HG03060 (cell line): ENCODE measurements at regions not wholly inside any gene's neighbourhood (a gene's known extent, or its start where the extent isn't known, plus 50 kb on each side); places are given as distances from the start of the nearest gene placed in this dataset.

ENCODE experiments used
- ATAC-seq: cut with Tn5 transposase; IDR thresholded peaks from one replicate; pipeline ENCODE4 v1.9.1; 2021; ENCODE audit warnings: low read depth, moderate number of reproducible peaks; ENCODE audit not compliant: unreplicated experiment

DNA sequence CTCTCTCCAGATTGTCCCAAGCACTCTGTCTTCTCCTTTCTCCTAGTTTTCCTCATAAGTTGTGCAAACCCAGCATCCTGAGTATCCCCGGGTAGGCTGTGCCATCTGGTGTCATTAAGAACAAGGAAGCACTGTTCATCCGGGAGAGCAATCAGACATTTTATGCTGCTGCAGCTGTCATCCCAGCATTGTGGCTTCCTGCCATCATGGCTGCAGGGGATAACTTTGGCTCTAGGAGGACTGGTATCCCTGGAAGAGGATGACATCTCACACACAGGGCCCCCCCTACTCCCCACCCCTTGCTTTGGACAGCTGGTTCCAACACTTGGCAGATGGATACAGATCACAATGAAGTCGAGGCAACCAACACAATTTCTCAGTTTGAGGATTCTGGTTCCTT is 1195.1 kb upstream of the MAP3K7 start:
- ATAC-seq, result no peak

DNA sequence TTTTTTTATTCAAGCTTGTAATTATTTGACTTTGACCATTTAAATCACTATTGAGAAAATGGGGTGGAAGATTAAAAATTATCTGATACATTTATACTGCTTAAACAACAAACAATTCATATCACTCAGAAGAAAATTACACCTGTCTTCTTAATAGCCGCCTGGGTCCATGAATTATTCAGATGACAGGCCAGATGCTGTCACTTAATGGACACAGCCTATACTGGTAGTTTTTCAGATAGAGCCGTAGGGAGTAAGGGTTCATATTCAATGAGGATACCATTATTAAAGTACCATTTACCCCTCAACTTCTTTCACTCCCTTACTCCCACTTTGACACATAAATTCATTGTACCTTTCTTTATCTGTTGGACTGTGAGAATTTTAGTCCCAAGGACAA is 1193.4 kb upstream of the MAP3K7 start:
- no peak for ATAC-seq

DNA sequence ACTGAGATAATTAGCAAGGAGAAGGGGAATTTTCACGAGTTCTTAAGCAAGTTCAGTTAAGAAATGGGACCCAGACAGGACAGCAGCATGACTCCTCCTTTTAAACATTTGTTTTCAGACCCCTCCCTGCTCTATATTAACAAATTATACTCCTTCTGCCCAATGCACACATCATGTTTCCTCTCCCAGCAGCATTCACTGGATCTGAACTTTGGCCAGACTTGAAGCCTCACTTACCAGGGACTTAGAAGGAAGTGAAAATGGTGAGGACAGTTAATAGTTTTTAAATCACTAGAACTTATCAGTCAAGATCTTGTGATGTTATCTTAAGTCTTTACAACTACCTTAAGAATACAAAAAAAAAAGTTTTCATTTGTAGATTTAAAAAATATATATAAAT is 1174.7 kb upstream of the MAP3K7 start:
- no peak for ATAC-seq

- ATAC-seq, result no peak
Measured at GRCh38 chr6:91754691-91755090, 1167.8 kb upstream of the MAP3K7 start.

DNA sequence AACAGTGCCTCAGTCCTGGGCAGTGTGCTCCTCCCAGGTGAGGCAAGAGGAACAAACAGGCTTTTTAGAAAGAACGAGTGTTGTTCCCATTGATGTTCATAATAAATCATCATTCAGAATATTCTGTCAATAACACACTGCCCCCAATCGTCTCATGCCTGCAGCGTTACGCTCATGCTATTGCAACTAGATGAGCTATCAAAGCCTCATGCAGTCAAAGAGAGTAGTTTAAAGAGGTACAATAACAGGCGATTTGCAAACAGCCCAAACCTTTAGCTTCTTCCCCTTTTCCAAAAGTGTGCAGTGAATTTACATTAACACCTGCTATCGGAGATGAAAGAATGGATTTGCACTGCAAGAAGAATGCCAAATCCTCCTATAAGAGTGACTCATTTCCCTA is 1164.7 kb upstream of the MAP3K7 start:
- no peak for ATAC-seq

GRCh38 chr6:91744566-91744965 is 1157.7 kb upstream of the MAP3K7 start:
- ATAC-seq, result no peak

GRCh38 chr6:91743756-91744155 is 1156.9 kb upstream of the MAP3K7 start:
- ATAC-seq, result no peak

- ATAC-seq, result no peak
Measured at GRCh38 chr6:91731939-91732338, 1145.1 kb upstream of the MAP3K7 start.

- ATAC-seq, result no peak
Measured at GRCh38 chr6:91730710-91731109, 1143.8 kb upstream of the MAP3K7 start.

GRCh38 chr6:91720324-91720723 is 1133.5 kb upstream of the MAP3K7 start:
- no peak for ATAC-seq

DNA sequence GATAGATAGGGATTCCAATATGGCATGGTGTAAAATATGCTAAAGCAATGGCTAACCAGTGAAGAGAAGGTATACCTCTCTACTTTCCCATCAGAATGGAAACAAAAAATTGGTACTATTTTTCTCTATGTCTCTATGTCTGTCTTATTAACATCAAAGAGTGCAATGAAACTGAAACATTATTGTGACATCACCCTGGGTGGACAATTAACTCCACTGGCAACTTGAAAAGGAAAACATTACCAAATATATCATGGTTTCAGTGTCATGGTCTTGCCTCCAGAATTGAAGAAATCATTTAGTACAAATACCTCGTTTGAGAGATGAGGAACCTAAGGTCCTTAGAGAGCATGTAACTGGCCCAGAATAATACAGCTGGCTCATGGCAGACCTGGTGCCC is 1132.5 kb upstream of the MAP3K7 start:
- ATAC-seq, result no peak

GRCh38 chr6:91718198-91718597 is 1131.3 kb upstream of the MAP3K7 start:
- no peak for ATAC-seq

- ATAC-seq, result no peak
Measured at GRCh38 chr6:91717094-91717493, 1130.2 kb upstream of the MAP3K7 start.

DNA sequence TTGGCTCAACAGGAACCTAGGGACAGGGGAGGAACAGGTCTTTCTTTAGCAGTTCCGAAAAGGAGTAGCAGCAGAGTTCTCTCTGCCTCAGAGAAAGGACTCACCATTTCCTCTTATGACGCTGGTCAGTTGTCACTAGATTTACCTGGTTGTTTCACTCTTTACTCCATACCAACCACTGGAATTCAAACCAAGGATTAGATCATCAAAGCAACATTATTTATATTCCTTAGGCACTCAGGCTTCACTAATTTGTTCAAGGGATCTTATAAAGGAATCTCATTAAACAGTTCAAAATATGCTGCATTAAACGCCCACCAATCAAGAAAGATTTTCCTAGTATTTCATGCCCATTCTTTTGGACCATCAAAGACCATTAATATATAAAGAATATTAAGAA is 1129.5 kb upstream of the MAP3K7 start:
- ATAC-seq, result no peak

- no peak for ATAC-seq
Measured at GRCh38 chr6:91715171-91715805, 1128.4 kb upstream of the MAP3K7 start.

DNA sequence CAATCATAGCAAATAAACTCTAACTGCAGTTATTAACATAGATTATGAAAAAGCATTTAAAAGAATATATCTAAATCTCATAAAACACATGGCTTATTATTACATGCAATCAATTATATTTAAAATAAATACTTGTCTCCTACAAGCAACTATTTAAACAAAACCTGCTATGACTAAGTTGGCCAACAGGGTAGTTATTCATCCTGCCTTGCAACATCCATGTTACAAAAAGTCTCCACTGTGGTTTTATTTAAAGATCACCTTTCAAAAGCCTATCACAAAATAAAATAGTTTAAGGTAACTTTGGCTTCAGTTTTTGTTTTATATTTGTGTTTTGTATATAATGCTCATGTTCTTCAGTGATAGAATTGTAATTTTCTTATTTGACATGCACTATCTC is 1127.0 kb upstream of the MAP3K7 start:
- ATAC-seq, result no peak

DNA sequence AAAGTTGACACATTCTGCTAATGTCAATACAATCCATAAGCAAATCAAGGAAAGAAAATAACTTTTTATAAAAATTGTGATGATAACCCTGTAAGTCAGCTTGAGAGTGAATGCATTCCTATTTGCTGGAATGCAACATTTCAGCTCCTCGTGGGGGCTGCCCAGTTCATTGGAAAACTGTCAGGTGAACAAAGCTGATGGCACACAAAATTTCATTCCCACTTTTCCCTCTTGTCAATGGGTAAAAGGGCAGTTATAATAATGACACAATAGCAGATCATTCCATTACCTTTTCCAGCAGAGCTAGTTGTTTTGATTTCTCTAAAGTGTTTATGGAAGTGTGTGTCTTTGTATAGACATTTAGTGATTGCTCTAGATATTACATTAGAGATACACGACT is 1124.6 kb upstream of the MAP3K7 start:
- ATAC-seq, result no peak

GRCh38 chr6:91710342-91710741 is 1123.5 kb upstream of the MAP3K7 start:
- no peak for ATAC-seq

DNA sequence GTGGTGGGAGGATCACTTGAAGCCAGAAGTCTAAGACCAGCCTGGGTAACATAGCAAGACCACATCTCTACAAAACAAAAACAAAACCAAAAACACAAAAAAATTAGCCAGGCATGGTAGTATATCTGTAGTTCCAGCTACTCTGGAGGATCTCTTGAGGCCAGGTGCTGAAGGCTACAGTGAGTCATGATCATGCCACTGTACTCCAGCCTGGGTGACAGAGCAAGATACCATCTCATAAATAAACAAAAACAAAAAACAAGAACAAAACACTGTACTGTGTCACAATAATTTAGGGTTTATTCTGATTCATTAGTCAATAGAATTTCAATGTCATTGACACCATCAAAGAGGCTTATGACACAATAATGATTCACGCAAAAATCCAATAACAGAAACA is 1121.7 kb upstream of the MAP3K7 start:
- no peak for ATAC-seq

DNA sequence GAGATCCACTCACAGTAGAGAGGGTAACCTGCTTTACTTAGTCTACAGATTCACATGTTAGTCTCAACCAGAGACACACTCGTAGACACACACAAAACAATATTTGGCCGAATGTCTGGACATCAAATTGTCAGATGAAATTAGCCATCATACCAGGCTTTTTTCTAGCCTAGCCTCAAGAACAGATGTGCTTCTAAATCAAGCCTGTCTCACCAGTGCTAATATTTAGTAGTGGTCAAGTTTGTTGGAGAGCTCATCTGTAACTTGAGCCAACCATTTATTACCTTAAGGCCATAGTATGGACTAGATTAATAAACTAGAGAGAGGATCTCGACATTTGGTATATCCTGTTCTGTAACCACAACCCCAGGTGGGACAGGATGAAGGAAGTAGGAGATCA is 1118.8 kb upstream of the MAP3K7 start:
- no peak for ATAC-seq

- no peak for ATAC-seq
Measured at GRCh38 chr6:91704531-91704930, 1117.7 kb upstream of the MAP3K7 start.

GRCh38 chr6:91697010-91697695 is 1110.3 kb upstream of the MAP3K7 start:
- no peak for ATAC-seq

- no peak for ATAC-seq
Measured at GRCh38 chr6:91695221-91695620, 1108.3 kb upstream of the MAP3K7 start.
